ENCODE measurements at regions not wholly inside any gene's neighbourhood (a gene's known extent, or its start where the extent isn't known, plus 50 kb on each side); places are given as distances from the start of the nearest gene placed in this dataset.
"Not testable (repeated sequence)": the region's sequence is repeated elsewhere in the genome, so short reads cannot be mapped to it uniquely, and the experiment has no call there.

DNA sequence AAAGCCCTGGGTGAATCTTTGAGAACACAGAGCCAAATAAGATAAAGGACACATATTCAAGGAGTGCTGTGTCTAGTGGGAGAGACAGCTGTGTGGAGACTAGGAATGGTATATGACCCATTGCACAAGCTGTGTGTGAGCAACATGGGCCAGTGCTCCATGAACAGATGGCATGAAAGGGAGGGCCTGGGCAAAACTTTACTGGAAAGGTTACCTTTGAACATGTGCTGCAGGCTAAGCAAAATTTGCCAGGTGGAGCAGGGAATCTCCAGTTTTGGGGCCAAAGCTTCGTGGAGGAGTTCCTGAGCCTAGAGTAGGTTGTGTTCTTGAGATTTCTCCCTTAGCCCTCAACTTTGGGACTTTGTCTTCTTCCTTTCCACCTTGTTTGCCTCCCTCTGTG is 446.1 kb upstream of the PROX1 start:
- DNase-seq, result peak; percentile 22

DNA sequence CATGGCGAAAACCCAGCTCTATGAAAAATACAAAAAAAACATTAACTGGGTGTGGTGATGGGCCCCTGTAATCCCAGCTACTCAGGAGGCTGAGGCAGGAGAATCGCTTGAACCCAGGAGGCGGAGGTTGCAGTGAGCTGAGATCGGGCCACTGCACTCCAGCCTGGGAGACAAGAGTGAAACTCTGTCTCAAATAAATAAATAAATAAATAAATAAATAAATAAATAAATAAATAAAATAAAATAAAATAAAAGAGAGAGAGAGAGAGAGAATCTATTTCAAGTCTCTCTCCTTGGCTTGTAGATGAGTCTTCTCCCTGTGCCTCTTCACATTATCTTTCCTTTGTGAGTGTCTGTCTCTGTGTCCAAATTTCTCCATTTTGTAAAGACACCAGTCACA is 442.6 kb upstream of the PROX1 start:
- DNase-seq, result not testable (repeated sequence)

DNA sequence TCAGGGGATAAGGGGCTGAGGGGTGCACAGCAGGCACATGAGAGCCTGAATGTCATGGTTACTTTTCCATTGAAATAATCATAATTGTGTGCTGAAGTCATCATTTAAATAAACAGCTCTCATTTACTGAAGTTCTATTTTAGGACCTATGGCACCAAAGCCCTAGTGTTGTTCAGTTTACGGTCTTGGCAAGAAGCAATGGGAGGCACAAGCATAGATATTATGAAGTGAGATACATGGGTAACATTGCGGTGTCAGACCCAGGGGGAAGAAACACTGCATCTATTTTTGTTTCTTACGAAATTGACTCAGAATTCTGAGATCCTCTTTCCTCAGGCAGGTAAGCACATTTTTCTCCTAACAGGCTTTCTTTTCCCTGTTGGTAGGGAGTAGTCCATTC is 437.8 kb upstream of the PROX1 start:
- DNase-seq, result no peak

DNA sequence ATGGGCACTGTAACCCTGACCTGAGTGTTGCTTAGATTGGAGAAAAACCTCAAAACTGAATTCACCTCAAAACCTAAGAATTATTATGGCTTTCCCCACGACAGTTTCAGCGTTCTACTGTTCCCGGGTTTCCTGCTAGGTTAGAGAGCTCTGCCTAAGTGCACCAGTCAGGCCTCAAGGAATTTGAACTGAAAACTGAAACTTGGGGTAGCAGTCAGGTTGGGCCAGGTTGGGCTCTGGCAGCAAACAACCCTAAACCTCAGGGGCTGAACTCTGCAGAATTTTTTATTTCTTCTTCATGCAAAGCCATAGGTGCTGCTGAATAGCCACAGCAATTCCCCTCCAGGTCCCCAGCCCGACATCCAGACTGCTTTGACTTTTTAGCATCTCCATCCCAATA is 437.0 kb upstream of the PROX1 start:
- no peak for DNase-seq

DNA sequence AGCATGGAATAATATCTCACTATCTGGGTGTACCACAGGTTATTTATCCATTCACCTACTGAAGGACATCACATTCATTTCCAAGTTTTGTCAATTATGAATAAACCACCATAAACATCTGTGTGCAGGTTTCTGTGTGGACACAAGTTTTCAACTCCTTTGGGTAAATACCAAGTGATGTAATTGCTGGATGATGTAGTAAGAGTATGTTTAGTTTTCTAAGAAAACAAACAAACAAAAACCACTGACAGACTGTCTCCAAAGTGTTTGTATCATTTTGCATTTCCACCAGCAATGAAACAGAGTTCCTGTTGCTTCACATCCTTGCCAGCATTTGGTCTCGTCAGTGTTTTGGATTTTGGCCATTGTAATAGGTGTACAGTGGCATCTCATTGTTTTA is 435.7 kb upstream of the PROX1 start:
- no peak for DNase-seq

DNA sequence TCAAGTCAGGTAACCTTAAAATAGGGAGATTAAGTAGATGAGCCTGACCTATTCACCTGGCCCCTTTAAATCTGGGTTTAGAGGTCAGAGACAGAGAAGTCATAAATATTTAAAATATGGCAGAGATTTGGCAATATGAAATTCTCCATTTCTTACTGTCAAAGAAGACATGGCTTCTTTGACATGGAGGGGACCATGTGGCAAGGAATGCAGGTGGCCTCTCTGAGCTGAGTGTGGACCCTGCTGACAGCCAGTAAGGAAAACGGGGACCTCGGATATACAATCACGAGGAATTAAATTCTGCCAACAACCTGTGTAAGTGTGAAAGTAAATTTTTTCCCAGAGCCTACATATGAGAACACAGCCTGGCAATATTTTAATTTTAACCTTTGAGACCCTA is 427.5 kb upstream of the PROX1 start:
- DNase-seq, result no peak

DNA sequence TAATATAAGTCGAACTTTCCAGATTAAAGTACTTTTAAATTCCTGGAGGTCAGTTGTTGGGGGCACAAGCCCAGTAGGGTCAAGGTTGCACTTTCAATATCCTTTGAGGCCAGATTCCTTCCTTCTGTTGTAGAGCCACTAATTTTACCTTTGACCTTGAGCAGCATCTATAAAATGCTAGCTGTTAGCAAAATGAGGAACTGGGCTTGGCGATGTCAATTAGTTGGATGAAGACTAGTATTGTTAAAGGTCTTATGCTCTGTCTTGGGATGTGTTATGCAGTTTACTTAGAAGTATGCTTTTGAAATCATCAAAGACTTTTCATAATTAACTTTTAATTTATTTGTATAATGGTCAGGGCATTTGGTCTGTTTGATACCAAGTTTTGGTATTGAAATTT is 425.9 kb upstream of the PROX1 start:
- DNase-seq, result no peak

DNA sequence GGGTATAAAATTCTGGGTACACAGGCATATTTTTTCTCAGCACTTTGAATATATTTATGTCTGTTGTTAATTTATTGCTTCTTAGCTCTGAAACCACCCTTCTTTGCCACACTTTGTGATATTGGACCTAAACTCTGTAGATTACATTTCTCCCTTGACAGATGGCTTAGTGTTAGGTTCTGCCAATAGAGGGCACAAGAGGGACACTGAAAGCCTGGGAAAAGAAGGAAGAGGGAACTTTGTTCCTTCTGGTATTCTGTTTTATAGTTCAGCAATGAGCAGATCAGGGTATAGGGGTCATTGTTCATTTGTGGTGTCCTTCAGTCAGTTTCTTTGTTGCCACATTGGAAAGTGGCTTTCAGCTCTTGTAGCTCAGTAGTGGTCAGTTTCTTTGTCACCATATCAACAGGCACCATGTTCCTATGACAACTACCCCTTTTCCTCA is 423.5 kb upstream of the PROX1 start:
- DNase-seq, result peak; percentile 25

DNA sequence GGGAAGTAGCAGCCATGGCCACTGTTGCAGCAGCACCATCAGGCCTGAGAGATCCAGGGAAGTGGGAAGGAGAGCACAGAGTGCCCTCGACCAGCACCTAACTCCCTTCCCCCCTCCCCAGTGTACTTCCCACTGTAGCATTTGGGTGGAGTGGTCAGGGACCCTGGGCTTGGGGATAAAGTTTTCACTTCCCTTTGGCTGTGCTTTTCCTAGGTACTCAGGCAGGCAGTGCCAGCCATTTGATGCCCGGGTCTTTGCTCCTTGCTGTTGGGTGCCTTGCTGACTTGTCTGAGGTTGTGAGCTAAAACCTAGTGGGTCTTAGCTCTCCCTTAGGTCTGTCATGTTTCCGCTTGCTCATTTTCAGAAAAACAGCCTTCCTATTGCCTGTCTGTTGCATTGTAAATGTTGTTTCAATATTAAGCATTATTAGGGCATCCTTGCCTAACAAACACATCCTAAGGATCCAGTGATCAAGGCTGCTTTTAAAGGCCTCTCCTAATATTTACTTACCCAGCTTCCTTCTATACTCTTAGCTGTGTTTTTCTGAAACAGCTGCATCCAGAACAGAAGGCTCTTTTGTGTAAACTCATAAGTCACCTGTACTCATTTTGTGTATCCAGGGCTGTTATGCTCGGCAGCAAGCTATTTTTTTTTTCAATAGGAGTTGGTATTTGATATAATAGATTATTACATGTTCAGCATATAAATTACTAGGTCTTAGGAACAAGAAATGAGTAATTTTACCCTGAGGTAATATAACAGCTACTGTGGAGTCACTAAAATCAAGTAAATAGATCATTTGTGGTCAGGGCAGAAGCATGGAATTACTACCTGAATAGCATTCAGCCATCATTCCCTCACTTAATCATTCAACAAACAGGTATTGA is 418.6 kb upstream of the PROX1 start:
- DNase-seq, result no peak

DNA sequence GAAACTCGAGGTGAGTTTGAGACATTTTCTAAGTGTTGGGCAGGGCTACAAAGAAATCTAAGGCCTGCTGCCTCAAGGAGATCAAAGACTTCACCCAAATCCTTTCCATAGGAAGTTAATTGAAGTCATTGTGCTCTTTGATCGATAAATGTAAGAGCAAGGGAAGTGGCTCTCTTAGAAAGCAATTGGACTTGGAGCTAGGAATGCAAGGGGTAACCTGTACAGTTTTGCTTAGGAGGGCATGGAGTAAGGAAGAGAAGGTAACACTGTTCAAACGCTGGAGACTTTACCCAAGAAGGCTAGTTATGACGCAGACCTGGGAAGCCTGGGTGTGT is 418.0 kb upstream of the PROX1 start:
- no peak for DNase-seq

DNA sequence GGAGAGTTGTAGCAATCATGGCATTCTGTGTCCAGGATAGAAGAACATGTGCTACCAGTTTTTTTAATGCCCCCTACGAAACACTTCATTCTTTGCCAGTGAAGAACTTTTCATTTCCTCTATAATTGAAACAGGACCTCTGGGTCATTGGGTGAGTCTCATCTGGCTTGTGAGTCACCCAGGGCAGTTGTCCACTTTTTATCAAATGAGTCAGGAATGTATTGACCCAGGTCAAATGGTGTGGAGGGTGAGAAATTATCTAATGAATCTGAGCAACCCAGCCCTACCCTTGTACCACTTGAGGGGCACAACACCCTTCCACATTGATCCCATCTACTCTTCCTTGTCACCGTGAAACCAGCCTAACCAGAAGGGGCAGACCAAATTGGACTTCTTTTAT is 417.3 kb upstream of the PROX1 start:
- no peak for DNase-seq

DNA sequence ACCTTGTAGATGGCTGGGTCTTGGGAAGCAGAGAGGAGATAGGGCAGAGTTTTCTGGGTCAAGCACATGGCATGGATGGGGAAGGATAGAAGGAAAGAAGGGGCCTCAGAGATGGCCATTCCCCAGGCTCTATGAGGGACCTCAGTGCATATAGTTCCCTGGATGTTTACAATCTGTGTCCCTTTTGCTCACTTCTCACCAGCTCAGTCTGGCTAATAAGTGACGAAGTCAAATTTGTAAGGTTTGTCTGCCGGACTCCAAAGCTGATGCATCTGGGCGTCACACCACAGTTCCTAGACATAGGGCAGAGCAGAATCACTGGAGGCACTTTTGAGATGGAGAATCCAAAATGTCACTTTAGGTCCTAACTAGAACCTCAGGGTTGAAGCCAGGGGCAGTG is 416.4 kb upstream of the PROX1 start:
- DNase-seq, result no peak

DNA sequence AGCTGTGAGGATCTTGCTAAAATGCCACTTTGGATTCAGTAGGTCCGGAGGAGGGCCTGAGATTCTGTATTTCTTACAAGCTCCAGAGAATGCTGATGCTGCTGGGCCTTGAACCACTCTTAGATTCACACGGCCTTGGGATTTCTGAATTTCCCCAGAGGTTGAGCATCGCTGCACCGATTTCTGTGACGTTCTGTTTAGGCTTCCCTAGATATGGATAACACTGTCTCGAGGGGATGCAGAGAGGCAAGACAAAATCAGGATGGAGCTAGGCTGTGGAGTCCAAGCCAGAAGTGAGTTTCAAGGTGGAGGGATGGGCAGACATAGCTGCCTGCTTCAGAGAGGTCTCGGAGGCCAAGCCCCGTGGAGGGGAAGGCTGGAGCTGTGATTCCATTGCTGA is 415.9 kb upstream of the PROX1 start:
- DNase-seq, result no peak

DNA sequence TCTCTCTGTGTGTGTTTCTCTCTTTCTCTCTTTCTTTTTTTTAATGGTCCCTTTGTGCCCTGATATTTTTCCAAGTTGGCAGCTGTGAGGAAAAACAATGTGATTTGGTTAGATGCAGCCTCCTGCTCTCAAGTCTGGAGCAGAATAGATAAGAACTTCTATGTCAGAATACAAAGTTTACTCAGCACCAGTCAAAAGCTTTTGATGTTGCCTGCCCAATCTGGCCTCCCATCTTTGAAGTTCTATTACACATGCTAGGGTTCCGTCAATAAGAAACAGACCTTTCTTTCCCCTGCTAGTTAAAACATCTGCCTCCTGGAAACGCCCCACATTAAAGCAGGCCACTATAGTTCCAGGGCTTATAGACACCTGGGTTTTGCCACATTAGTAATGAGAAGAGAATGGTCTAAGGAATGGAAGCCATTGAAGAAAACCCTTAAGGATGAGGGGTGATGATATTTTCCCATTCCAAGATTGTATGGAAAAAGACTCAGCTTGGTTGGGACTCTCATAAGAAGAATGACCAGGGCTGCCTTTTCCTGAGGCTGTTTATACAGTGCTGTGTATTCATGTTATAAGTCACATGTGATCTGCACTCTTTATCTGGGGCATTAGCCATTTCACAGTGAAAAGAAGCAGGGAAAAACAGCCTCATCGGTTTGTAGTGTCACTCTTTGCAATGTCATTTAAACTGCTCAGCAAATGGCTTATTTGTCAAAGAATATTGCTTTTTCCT is 414.7 kb upstream of the PROX1 start:
- no peak for DNase-seq

DNA sequence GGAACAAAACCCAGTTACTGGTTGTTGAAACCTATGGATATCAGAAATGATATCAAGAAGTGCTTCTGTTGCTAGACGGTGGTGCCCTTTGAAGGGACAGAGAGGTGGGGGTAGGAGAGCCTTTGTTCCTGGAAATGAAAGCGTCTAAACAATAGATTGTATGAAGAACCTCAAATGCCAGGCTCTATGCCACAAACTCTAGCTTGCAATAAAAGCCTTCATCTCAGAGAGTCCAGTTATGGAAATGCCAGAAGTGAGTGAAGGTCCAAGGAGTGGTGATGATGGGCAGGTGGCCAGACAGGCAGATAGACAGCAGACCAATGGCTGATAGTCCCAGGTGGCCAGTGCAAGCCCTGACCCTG is 414.1 kb upstream of the PROX1 start:
- no peak for DNase-seq

DNA sequence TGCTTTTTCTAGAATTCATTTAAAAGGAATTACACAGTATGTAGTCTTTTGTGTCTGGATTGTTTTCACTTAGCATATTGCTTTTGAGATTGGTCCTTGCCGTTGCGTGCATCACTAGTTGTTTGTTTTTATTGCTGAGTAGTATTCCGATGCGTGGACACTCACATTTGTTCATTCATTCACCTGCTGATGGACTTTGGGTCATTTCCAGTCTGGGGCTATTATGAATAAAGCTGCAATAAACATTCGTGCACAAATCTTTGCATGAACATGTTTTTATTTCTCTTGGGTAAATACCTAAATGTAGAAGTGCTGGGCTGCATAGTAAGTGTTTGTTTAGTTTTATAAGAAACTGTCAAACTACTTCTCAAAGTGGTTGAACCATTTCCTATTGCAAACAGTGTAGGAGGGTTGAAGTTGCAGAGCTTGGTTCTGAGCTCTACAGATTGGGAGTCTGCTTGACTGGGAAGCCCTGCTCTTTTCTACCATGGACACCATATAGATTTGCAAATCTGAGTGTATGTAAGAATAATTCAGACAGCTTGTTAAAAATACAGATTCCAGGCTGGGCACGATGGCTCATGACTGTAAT is 404.7 kb upstream of the PROX1 start:
- DNase-seq, result no peak

DNA sequence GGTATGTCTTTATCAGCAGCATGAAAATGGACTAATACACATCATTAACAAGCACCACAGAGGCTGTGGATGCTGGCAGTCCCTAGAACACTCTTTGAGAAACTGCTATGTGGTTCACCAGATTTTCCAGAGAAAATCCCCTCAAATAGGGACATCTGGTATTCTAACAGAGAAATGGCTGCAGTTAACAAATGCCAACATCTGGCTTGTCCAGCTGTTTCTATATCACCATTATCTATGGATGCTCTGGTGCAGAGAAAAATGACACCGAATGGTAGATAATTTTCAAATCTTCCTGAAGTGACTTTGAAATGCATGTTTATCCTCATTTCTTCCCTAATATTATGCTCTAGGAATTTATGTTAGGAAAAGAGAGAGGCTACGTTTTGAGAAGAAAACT is 403.5 kb upstream of the PROX1 start:
- no peak for DNase-seq

DNA sequence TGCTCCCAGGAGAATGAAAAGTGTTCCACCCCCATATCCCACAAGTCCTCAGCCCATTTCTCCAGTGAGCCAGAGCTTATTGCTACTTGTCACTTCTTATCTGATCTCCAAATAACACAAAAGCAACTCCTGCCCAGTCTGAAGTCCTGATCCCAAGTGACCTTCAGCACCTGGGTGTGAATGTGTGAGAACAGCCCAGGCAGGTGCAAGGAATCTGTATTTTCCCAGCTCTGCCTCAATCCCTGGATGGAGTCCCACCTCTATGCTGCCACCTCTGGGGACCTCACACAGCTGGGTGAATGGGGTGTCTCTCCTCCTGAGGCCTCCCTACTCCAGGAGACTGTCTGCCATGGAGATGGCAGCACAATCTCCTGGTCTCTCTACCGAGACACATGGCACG is 402.4 kb upstream of the PROX1 start:
- DNase-seq, result no peak

DNA sequence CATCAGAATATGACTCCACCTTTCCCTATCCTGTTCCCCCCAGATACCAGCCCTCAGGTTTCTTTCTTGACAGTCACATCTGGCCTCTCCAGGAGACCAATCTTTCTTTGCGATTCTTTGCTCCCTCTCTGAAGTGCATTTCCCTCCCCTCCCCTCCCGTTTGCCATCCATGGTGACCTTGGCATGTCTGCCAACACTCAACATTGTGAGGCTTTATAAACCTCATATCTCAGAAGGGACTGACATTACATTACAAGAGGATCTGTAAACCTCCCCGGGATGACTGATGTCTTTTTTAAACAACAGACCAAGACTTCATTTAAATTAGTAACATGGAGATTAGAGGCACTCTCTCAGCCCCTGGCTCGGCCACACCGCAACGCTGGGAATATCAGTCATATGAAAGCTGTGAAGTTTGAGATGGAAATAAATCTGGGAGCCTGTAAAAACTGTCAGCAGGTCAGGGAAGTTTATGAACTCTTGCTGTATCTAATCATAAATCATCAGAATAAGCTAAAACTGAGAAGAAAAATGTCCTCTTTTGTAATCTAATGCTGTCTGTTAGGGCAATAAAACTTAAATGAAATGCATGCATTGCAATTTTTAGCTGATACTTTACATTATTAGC is 401.7 kb upstream of the PROX1 start:
- DNase-seq, result no peak

DNA sequence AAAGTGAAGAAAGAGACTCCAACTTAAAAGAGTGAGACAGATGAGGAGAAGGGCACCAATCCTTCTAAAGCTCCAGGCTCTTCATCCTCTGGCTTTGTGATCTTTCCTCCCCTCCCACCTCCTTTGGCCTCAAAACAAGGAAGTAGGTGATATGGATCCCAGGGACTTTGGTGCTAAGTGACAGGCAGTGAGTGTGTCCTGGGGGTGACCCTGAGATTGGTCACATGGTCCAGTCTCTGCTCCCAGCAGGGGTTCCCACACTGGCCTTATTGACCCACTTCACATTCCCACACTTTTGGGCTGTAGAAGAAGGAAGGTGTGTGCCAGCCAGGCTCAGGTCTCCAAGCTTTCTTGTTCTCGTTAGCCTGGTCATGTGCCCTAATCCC is 401.2 kb upstream of the PROX1 start:
- no peak for DNase-seq

DNA sequence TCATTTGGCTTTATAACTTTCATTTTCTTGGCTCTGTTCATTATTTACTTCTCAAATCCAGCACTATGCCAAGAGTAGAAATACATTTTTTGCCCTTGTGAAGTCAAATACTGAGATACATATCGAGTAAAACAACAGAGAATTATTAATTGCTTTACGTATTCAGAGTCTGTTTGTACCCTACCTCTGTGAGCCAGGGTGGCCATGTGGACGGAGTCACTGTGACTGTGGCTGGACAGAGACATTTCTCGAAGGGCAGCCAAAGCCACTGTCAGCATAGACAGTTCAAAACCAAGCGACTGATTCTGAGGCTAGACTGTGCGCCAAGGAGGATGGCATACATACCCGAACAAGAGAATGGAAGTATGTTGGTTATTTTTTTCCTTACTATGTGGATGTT is 391.0 kb upstream of the PROX1 start:
- no peak for DNase-seq

DNA sequence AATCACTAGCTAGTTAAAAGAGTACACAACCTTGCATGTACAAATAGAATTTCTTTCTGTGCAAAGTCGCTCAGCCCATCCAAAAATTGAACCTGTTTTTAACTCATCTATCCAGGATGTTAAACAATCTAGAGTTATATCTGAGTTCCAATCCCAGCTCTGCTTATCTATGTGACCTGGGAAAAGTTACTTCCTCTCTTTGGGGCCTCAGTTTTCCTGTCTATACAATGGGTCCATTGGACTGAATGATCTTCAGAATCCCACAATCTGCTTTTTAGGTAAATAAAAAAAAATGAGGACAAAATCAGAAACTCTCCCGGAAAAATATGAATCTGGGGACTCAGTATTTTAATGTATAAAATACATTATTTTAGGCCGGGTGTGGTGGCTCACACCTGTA is 389.5 kb upstream of the PROX1 start:
- no peak for DNase-seq

DNA sequence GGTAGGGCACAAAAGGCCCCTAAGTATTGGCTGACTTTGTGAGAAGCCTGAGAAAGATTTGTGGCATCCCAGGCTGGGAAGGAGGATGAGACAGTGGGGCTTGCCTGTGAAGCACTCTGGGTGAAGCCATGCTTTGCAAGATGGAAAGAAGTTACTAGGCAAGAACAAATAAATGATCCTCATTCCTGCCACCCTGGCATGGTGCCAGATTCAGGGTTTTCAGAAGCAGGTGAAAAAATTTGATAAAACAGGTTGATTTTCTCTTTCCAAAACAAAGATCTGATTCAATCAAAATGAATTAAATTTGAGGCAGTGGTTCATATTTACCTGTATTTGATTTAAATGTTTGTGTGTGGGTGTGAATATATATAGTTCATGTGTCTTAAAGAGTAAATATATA is 386.9 kb upstream of the PROX1 start:
- DNase-seq, result no peak

DNA sequence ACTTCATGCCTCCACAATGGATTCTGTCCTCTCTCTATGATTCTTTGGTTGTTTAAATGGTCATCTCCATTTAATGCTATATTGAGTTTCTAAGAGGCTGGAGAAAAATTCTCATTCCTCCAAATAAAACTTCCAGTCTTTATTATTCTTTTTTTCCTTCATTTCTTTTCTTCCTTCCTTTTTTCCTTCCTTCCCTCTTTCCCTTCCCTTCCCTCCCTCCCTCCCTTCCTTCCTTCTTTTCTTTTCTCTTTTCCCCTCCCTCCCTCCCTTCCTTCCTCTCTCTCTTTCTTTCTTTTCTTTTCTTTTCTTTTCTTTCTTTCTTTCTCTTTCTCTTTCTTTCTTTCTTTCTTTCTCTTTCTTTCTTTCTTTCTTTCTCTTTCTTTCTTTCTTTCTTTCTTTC is 386.1 kb upstream of the PROX1 start:
- DNase-seq, result not testable (repeated sequence)
